Endothelial cell of umbilical vein (primary cell): ENCODE measurements at regions not wholly inside any gene's neighbourhood (a gene's known extent, or its start where the extent isn't known, plus 50 kb on each side); places are given as distances from the start of the nearest gene placed in this dataset.

ENCODE experiments used
- EZH2 ChIP-seq: IDR thresholded peaks from 2 replicates; pipeline ENCODE4 v1.6.1; 2012; ENCODE audit warnings: borderline replicate concordance, low read depth, mild to moderate bottlenecking, moderate library complexity, low read length, inconsistent platforms; ENCODE audit not compliant: severe bottlenecking
- POLR2A ChIP-seq: IDR thresholded peaks from 2 replicates; pipeline ENCODE4 v1.6.1; 2012; ENCODE audit warnings: low read depth, mild to moderate bottlenecking, control low read depth, low read length
- POLR2AphosphoS5 ChIP-seq: IDR thresholded peaks from 2 replicates; pipeline ENCODE4 v1.6.1; 2012; ENCODE audit warnings: low read depth, mild to moderate bottlenecking, control low read depth, low read length, moderate library complexity; ENCODE audit not compliant: insufficient read depth
- TF ChIP-seq, protein P1 (sequence below), 2 donors: IDR thresholded peaks; 1 replicate in 1 of 2; 2 replicates in 1 of 2; pipeline ENCODE4 v1.5.1; 2011; ENCODE audit warnings: low read length in 2 of 2, mild to moderate bottlenecking in 2 of 2, moderate library complexity in 2 of 2, control low read depth in 1 of 2, inconsistent platforms in 1 of 2, low read depth in 1 of 2; ENCODE audit not compliant: insufficient read depth in 1 of 2; ENCODE audit errors: extremely low read depth in 1 of 2
- TF ChIP-seq, protein P2 (sequence below): IDR thresholded peaks from 2 replicates; pipeline ENCODE4 v1.6.1; 2011; ENCODE audit not compliant: insufficient read depth, insufficient read length

DNA sequence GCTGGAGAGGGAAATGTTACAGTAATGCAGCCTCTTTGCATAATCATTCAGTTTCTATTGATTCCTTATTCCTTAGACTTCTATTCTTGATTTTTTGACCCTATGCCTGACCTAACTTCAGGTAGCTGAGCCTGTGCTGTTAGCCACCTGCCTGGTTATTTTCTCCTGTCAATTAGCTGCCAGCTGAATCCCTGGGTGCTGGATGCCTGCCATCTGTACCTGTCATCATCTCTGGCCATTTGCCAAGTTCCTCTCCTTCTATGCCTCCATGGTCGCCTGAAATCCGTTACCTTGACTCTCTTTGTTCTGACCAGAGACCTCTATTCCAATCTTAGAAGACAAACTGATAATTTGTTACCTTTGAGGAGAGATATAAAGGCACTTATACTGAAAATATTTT is 178.3 kb downstream of the CAVIN4 start:
- TF ChIP-seq EZH2 (no peak), POLR2A (no peak), POLR2AphosphoS5 (no peak)
- TF ChIP-seq, protein P1, sequence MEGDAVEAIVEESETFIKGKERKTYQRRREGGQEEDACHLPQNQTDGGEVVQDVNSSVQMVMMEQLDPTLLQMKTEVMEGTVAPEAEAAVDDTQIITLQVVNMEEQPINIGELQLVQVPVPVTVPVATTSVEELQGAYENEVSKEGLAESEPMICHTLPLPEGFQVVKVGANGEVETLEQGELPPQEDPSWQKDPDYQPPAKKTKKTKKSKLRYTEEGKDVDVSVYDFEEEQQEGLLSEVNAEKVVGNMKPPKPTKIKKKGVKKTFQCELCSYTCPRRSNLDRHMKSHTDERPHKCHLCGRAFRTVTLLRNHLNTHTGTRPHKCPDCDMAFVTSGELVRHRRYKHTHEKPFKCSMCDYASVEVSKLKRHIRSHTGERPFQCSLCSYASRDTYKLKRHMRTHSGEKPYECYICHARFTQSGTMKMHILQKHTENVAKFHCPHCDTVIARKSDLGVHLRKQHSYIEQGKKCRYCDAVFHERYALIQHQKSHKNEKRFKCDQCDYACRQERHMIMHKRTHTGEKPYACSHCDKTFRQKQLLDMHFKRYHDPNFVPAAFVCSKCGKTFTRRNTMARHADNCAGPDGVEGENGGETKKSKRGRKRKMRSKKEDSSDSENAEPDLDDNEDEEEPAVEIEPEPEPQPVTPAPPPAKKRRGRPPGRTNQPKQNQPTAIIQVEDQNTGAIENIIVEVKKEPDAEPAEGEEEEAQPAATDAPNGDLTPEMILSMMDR (IDR thresholded peaks at IDR 0.05; ENCODE audit: extremely low read depth in 1 of 2, insufficient read depth in 1 of 2, low read depth in 1 of 2, low read length in 2 of 2) = no peak
- TF ChIP-seq, protein P2, sequence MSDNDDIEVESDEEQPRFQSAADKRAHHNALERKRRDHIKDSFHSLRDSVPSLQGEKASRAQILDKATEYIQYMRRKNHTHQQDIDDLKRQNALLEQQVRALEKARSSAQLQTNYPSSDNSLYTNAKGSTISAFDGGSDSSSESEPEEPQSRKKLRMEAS = no peak
